ENCODE measurements at regions not wholly inside any gene's neighbourhood (a gene's known extent, or its start where the extent isn't known, plus 50 kb on each side); places are given as distances from the start of the nearest gene placed in this dataset.
A peak's percentile ranks its signal among the peaks of the same experiment; 100 is the strongest.

- H3K27ac Mint-ChIP-seq, result no peak overlapping the region
- no peaks in the 10 kb centered on the region for H3K9me3 Mint-ChIP-seq
- CTCF ChIA-PET, result no interaction called here
- H3K4me3 Mint-ChIP-seq, result no peak overlapping the region
- intact Hi-C loops (cut with micrococcal nuclease), result no loop called here
- no peaks in the 10 kb centered on the region for H3K36me3 Mint-ChIP-seq (ENCODE audit: low read depth)
- H3K27me3 Mint-ChIP-seq (ENCODE audit: low read depth), result peaks cover 15% of the 10 kb centered on the region
- no peak for DNase-seq
- peaks cover 11% of the 10 kb centered on the region for H3K4me1 Mint-ChIP-seq (ENCODE audit: low read depth)
These were observed 99.7 kb upstream of the VGLL3 start for GRCh38 chr3:87090631-87091030.

DNA sequence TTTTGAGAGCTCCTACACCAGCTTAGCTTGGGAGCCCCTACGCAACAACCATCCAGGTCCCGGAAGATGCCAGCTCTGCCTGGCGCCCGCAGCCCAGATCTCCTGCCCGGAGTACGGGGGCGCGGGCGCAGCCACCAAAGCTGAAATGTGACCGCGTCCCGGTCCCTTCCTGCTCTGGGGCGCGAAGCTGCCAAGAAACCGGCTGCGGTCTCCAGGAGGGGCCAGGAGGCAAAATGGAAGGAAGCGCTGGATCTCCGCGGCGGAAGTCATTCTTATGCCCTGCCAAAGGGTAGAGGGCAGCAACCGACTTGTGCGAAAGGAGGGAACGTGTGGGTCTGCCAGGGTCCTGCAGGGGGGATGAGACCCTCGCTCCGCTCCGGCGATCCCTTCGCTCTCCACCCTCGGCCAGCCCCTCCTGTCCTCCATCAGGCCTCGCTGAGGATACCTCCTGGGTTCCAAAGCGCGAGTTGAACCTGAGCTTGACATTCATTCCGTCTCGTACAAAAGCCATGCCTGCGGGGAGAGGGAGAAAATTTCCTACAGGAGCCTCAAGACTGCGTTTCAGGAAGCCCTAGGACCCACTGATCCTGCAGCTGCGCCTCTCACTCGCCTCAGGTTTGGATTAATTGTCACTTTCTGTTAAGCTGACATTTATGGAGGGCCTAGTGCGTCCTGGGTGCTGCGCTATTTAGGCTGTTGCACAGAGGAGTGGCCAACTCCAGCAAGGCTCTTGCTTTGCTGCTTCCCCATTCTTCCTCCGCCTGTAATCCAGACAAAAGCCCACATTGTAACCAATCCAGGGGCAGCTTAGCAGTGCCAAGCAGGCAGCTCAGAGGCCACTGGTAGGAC is 98.3 kb upstream of the VGLL3 start:
- peak; percentile 27 for DNase-seq
- H3K9me3 Mint-ChIP-seq, result no peaks in the 10 kb centered on the region
- intact Hi-C loops (cut with micrococcal nuclease), result loop anchor here (5.0 kb wide), 1 partner anchor 138 kb away; the partner anchor contains the start of gene CHMP2B
- peaks cover 15% of the 10 kb centered on the region for H3K27me3 Mint-ChIP-seq (ENCODE audit: low read depth)
- CTCF ChIA-PET, result no interaction called here
- H3K4me1 Mint-ChIP-seq (ENCODE audit: low read depth), result peaks cover 17% of the 10 kb centered on the region
- no peak overlapping the region for H3K27ac Mint-ChIP-seq
- H3K36me3 Mint-ChIP-seq (ENCODE audit: low read depth), result no peaks in the 10 kb centered on the region
- peak overlapping the region; percentile 67 for H3K4me3 Mint-ChIP-seq

DNA sequence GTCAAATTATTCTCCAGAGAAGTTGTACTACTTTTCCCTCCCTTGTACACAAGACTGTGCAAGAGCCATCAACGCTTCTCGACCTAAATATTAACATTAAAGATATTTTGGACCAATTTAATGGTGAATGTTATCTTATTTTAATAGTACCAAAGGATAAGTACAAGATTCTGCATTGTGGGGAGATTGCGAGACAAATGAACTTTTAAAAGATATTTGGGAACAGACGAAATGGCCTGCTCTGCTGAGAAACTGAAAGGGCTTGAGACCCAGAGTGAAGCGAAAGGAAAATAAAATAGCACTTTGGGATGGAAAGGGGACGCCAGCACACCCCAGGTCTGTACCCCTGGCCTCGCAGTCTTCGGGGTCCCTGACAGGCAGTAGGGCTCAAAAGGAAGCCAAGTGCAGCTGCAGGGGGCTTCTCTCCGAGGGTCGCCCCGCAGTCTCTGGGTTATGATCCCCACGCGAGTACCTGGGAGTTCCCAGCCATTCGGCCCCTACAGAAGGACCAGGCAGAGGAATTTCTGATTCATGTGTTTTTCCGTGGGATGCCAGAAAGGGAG is 97.6 kb upstream of the VGLL3 start:
- Mint-ChIP-seq H3K36me3 (ENCODE audit: low read depth) (no peaks in the 10 kb centered on the region), H3K4me3 (peak overlapping the region; percentile 67), H3K27ac (no peak overlapping the region), H3K9me3 (no peaks in the 10 kb centered on the region), H3K27me3 (ENCODE audit: low read depth) (peaks cover 15% of the 10 kb centered on the region), H3K4me1 (ENCODE audit: low read depth) (peaks cover 17% of the 10 kb centered on the region)
- DNase-seq, result no peak
- intact Hi-C loops (cut with micrococcal nuclease), result loop anchor here (5.0 kb wide), 1 partner anchor 139 kb away; the partner anchor contains the start of gene CHMP2B
- CTCF ChIA-PET, result no interaction called here

GRCh38 chr3:87084868-87085267 is 93.9 kb upstream of the VGLL3 start:
- CTCF ChIA-PET, result interaction anchor here (0.8 kb wide), 1 partner anchor 99 kb away, joined by 3 read pairs; no protein-coding TSS in a partner anchor
- intact Hi-C loops (cut with micrococcal nuclease), result loop anchor here (5.0 kb wide), 2 partner anchors 93 to 142 kb away; partner anchors contain the start of genes CHMP2B and VGLL3
- no peak overlapping the region for H3K4me3 Mint-ChIP-seq
- H3K27me3 Mint-ChIP-seq (ENCODE audit: low read depth), result peaks cover 10% of the 10 kb centered on the region
- no peaks in the 10 kb centered on the region for H3K36me3 Mint-ChIP-seq (ENCODE audit: low read depth)
- H3K27ac Mint-ChIP-seq, result no peak overlapping the region
- peaks cover 15% of the 10 kb centered on the region for H3K4me1 Mint-ChIP-seq (ENCODE audit: low read depth)
- H3K9me3 Mint-ChIP-seq, result no peaks in the 10 kb centered on the region
- no peak for DNase-seq

DNA sequence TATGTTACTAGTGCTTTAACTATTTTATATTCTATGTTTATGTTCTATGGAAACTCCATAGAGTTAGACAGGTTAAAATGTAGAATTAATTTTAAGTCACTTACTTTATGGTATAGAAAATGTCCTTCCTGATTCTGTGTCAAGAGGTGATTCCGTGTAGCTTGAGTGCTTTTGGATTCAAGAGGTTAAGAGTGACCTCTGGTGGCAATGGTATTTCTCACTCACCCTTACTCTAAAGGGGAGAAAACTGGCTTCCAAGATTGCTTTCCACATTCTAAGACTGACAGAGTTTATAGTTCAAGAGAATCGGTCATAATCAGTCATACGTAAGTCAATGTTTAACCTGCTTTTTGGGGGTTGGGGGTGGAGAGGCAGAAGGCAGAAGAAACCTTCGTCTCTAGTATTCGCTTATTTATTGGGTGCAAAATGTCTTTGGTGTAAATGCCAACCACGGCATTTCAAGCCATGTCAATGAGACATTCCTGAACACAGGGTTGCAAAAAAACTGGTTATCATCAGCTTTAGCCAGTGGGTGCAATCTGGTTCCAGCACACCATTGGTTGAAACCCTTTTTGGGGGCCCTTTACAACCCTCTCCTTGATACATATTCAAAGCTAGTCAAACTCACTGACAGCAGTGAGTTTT is 92.0 kb upstream of the VGLL3 start:
- CTCF ChIA-PET, result interaction anchor here (0.5 to 1.8 kb wide), 3 partner anchors 33 to 1245 kb away, joined by 3 to 10 read pairs (median 3); no protein-coding TSS in a partner anchor
- no peaks in the 10 kb centered on the region for H3K9me3 Mint-ChIP-seq
- H3K4me3 Mint-ChIP-seq, result no peak overlapping the region
- intact Hi-C loops (cut with micrococcal nuclease), result loop anchor here (1.0 to 5.0 kb wide), 4 partner anchors 85 to 309 kb away; partner anchors contain the start of gene VGLL3
- peaks cover 6% of the 10 kb centered on the region for H3K4me1 Mint-ChIP-seq (ENCODE audit: low read depth)
- H3K36me3 Mint-ChIP-seq (ENCODE audit: low read depth), result no peaks in the 10 kb centered on the region
- no peak overlapping the region for H3K27ac Mint-ChIP-seq
- no peak for DNase-seq
- H3K27me3 Mint-ChIP-seq (ENCODE audit: low read depth), result no peaks in the 10 kb centered on the region

DNA sequence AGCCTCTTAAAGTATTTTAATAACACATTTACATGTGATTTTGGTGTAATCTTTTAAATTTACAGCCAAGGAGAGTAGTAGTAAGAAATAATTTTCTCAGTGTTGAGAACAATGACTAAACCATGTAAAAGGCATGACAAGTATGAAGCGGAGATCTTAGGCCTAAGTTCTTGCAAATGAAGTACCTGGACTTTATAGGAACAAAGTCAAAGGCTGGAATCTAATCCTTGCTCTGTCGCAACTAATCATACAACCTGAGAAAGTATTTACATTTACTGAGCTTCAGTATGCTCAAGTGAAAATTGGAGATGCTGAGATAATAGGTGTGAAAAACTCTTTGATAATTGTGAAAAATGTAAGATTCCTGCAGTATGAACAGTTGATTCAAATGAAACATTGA is 86.4 kb upstream of the VGLL3 start:
- no peak for DNase-seq
- CTCF ChIA-PET, result no interaction called here
- H3K9me3 Mint-ChIP-seq, result no peaks in the 10 kb centered on the region
- no peak overlapping the region for H3K27ac Mint-ChIP-seq
- H3K36me3 Mint-ChIP-seq (ENCODE audit: low read depth), result no peaks in the 10 kb centered on the region
- no peaks in the 10 kb centered on the region for H3K4me1 Mint-ChIP-seq (ENCODE audit: low read depth)
- H3K27me3 Mint-ChIP-seq (ENCODE audit: low read depth), result no peaks in the 10 kb centered on the region
- intact Hi-C loops (cut with micrococcal nuclease), result no loop called here
- H3K4me3 Mint-ChIP-seq, result no peak overlapping the region

GRCh38 chr3:87076946-87077345 is 86.0 kb upstream of the VGLL3 start:
- H3K9me3 Mint-ChIP-seq, result no peaks in the 10 kb centered on the region
- H3K4me3 Mint-ChIP-seq, result no peak overlapping the region
- CTCF ChIA-PET, result no interaction called here
- no peaks in the 10 kb centered on the region for H3K27me3 Mint-ChIP-seq (ENCODE audit: low read depth)
- intact Hi-C loops (cut with micrococcal nuclease), result no loop called here
- no peaks in the 10 kb centered on the region for H3K36me3 Mint-ChIP-seq (ENCODE audit: low read depth)
- H3K4me1 Mint-ChIP-seq (ENCODE audit: low read depth), result no peaks in the 10 kb centered on the region
- DNase-seq, result no peak
- H3K27ac Mint-ChIP-seq, result no peak overlapping the region

DNA sequence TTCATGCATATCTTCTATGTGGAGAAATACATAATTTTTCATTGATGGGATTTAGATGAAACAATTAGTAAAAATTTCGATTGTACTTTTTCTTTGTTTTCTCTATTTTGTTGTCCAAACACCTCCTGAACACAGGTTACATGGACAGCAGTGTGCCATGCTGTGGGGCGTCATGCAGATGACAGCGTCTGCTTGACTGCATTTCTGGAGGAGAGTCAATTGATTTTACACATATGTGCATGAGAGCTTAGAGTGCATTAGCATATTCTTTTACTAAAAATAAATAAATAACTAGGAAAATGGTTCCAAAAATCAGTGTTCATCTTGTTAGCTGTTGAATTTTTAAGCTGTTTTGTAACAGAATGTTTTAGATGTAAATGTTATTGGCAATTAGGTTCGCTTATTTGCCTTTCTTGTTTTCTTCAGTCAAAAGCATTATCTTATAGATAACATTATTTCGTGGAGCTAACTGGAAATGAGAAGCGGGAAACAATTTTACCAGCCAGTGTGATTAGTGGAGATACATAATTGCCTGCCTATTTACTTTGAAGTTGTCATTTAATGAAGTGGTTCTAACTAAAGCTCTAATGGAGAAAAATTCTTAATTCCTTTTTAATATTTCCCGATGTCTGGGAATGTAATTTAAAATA is 82.7 kb upstream of the VGLL3 start:
- Mint-ChIP-seq H3K36me3 (ENCODE audit: low read depth) (no peaks in the 10 kb centered on the region), H3K27ac (no peak overlapping the region), H3K9me3 (no peaks in the 10 kb centered on the region), H3K4me3 (no peak overlapping the region), H3K27me3 (ENCODE audit: low read depth) (no peaks in the 10 kb centered on the region), H3K4me1 (ENCODE audit: low read depth) (no peaks in the 10 kb centered on the region)
- CTCF ChIA-PET, result interaction anchor here (0.6 kb wide), 1 partner anchor 1718 kb away, joined by 3 read pairs; no protein-coding TSS in a partner anchor
- no peak for DNase-seq
- intact Hi-C loops (cut with micrococcal nuclease), result no loop called here

DNA sequence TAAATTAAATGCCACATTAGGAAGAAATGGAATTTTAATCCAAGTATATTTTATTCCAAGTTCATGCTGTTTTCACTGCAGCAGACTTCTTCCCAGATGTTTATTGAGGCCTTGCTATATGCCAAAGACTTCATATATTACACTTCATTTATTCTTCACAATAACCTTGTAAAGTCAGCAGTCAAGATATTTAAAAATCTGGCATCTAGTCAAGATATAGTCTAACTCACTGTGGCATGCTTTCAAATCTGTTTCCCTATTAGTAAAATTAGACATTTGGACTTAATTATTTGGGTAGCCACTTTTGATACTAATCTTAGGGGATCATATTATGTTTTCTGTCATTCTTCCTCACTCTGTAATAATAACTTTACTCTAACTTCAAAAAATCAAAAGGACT is 81.5 kb upstream of the VGLL3 start:
- no peak for DNase-seq
- Mint-ChIP-seq H3K9me3 (no peaks in the 10 kb centered on the region), H3K27ac (no peak overlapping the region), H3K36me3 (ENCODE audit: low read depth) (no peaks in the 10 kb centered on the region), H3K27me3 (ENCODE audit: low read depth) (no peaks in the 10 kb centered on the region), H3K4me3 (no peak overlapping the region), H3K4me1 (ENCODE audit: low read depth) (no peaks in the 10 kb centered on the region)
- intact Hi-C loops (cut with micrococcal nuclease), result no loop called here
- CTCF ChIA-PET, result no interaction called here

GRCh38 chr3:87069971-87070370 is 79.0 kb upstream of the VGLL3 start:
- Mint-ChIP-seq H3K4me1 (ENCODE audit: low read depth) (no peaks in the 10 kb centered on the region), H3K36me3 (ENCODE audit: low read depth) (no peaks in the 10 kb centered on the region), H3K27me3 (ENCODE audit: low read depth) (no peaks in the 10 kb centered on the region), H3K27ac (no peak overlapping the region), H3K4me3 (no peak overlapping the region), H3K9me3 (no peaks in the 10 kb centered on the region)
- CTCF ChIA-PET, result no interaction called here
- DNase-seq, result no peak
- intact Hi-C loops (cut with micrococcal nuclease), result no loop called here

DNA sequence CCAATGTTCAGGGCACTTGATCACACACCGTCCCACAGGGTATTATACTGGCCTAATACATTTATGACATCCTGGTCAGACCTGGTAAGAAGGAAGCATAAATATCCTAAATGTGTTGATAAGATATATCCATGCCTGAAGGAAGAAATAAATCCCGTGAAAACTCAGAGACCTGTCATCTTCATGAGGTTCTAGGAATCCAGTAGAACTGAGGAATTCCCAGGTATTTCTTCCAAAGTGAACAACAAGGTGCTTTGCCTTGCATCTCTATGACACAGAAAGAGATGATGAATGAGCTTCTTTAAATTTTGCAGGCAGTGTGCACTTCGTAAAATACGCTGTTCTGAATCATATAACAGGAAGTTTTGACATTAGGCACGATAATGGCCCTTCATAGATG is 78.1 kb upstream of the VGLL3 start:
- no peaks in the 10 kb centered on the region for H3K36me3 Mint-ChIP-seq (ENCODE audit: low read depth)
- CTCF ChIA-PET, result no interaction called here
- H3K9me3 Mint-ChIP-seq, result no peaks in the 10 kb centered on the region
- intact Hi-C loops (cut with micrococcal nuclease), result no loop called here
- H3K4me1 Mint-ChIP-seq (ENCODE audit: low read depth), result no peaks in the 10 kb centered on the region
- H3K27me3 Mint-ChIP-seq (ENCODE audit: low read depth), result no peaks in the 10 kb centered on the region
- H3K27ac Mint-ChIP-seq, result no peak overlapping the region
- DNase-seq, result no peak
- no peak overlapping the region for H3K4me3 Mint-ChIP-seq

DNA sequence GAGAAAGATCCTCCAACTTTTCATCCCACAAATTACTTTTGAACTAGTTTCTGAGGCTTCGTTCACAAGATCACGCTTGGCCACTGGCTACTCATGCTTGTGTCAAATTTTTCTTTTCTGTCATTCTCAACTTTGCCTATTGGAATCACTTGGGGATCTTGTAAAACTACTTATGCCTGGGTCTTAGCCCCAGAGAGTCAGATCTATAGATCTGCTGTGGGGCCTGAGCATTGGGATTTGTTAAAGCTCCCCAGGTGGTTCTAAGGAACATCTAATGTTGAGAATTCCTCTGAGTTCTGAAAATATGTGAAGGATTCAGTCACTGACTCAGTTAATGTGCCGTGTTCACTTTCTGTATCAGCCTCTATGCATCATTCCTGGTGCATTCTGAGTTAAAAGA is 71.7 kb upstream of the VGLL3 start:
- CTCF ChIA-PET, result no interaction called here
- H3K4me3 Mint-ChIP-seq, result no peak overlapping the region
- H3K4me1 Mint-ChIP-seq (ENCODE audit: low read depth), result no peaks in the 10 kb centered on the region
- no peak overlapping the region for H3K27ac Mint-ChIP-seq
- H3K9me3 Mint-ChIP-seq, result no peaks in the 10 kb centered on the region
- H3K27me3 Mint-ChIP-seq (ENCODE audit: low read depth), result peaks cover 2% of the 10 kb centered on the region
- H3K36me3 Mint-ChIP-seq (ENCODE audit: low read depth), result no peaks in the 10 kb centered on the region
- DNase-seq, result no peak
- intact Hi-C loops (cut with micrococcal nuclease), result no loop called here

All from activated naive CD4-positive, alpha-beta T cell treated with anti-CD3 and anti-CD28 coated beads for 36 hours (primary cell).